Hematopoietic multipotent progenitor cell (in vitro differentiated cells): ENCODE measurements at regions not wholly inside any gene's neighbourhood (a gene's known extent, or its start where the extent isn't known, plus 50 kb on each side); places are given as distances from the start of the nearest gene placed in this dataset.
"Not testable (repeated sequence)": the region's sequence is repeated elsewhere in the genome, so short reads cannot be mapped to it uniquely, and the experiment has no call there.

Experiments
- DNase-seq, 3 donors: peaks; one replicate each; pipeline ENCODE4 v3.0.0-alpha.2; 2011 to 2015; ENCODE audit warnings: low read depth in 2 of 3, low spot score in 2 of 3

DNA sequence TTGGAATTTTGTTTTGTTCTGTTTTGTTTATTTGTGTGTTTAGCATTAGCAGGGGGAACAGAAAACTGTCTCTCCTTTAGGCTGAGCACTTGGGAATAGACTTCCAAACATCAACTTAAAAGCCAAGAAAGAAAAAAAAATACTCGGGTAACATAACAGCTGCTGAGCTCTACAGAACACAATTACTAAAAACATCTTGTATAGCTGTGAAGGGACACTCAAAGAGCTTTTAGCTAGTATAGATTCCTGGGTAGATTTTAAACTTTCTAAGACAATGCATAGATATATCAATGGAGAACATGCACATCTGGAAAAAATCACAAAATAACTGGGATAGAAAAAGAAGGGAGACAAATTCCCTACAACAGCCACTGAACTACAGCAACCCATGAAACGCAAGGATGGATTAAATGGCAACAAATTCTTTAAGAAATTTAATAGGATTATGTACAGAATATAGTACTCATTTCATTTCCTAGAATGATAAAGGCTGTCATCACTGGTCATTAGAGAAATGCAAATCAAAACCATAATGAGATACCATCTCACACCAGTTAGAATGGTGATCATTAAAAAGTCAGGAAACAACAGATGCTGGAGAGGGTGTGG is 174.3 kb upstream of the KRR1 start:
- no peak for DNase-seq

GRCh38 chr12:75684678-75685616 is 173.5 kb upstream of the KRR1 start:
- no peak for DNase-seq

- DNase-seq: not testable (repeated sequence)
These were observed 172.7 kb upstream of the KRR1 start for GRCh38 chr12:75683995-75684586.

DNA sequence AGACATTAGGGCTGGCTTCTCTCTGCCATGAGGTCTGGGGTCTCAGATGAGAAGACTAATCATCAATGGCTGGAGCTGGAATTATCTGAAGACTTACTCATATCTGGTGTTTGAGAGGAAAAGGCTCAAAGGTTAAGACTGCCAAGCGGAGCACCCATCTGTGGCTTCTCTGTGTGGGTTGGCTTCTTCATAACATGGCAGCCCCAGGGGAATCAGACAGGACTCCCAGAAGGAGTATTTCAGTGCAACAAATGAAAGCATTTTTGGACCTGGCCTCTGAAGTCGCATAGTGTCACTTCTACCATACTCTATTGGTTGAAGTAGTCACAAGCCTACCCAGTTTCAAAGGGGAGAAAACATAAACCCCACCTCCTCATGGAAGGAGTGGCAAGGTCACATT is 171.8 kb upstream of the KRR1 start:
- DNase-seq: no peak

GRCh38 chr12:75677522-75677921 is 166.1 kb upstream of the KRR1 start:
- no peak for DNase-seq

DNA sequence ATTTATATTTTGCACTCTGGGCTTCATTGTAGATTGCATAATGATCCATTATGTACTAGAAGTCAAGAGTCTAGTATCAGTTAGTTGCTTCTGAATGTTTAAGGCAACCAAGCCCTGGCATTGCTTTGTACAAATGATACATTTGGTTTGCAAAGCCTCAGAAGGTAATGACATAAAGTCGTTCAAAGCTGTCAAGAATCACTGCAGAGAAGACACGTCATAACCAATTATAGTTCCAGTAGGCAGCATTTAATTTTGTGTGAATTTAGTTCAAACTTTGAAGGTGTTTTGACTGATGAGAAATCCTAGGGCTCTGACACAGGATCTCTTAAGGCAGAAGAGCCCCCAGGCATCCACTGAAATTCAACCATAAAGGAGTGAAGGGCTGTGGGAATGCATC is 163.0 kb upstream of the KRR1 start:
- no peak for DNase-seq

DNA sequence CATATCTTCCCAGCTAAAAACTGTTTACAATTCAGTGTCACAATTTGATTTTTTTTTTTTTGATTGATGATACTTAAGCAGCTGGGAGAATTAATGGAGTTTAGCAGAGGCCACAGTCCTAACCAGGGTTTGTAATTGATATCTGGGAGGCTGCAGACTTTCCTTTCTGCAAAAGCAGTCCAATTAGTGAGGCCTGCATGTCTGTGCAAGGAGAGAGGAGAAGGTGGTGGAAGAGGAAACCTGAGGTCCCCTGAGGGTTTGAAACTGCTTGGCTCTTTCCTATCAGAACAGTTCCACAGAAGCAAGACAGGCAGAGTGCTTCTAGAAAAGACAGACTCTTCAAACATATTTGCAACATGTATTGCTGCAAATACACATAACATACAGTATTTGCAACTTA is 160.8 kb upstream of the KRR1 start:
- DNase-seq: no peak

GRCh38 chr12:75670216-75670615 is 158.8 kb upstream of the KRR1 start:
- no peak for DNase-seq

GRCh38 chr12:75666939-75667334 is 155.5 kb upstream of the KRR1 start:
- no peak for DNase-seq

GRCh38 chr12:75666126-75666938 is 154.9 kb upstream of the KRR1 start:
- no peak for DNase-seq

- DNase-seq: no peak
These were observed 153.8 kb upstream of the KRR1 start for GRCh38 chr12:75665216-75665615.

GRCh38 chr12:75662511-75663159 is 151.2 kb upstream of the KRR1 start:
- no peak for DNase-seq

DNA sequence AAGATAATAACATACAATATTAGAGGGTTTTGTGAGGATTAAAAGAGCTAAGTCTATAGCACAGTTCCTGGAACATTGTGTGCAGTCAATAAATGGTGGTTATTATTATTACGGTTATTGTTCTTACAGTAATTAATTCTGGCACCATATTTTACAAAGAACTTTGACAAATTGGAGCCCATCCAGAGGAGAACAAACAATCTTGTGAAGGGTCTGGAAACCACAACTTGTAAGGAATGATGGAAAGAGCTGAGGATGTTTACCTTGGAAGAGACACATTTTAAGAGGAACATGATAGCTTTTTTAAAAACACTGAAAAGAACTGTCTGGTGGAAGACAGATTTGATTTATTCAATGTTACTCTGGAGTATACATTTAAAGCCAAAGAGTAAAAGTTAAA is 150.5 kb upstream of the KRR1 start:
- DNase-seq: no peak

- DNase-seq: no peak
These were observed 149.5 kb upstream of the KRR1 start for GRCh38 chr12:75660805-75661404.

- no peak for DNase-seq
These were observed 148.7 kb upstream of the KRR1 start for GRCh38 chr12:75660107-75660530.

- no peak for DNase-seq
These were observed 147.8 kb upstream of the KRR1 start for GRCh38 chr12:75658901-75659823.

DNA sequence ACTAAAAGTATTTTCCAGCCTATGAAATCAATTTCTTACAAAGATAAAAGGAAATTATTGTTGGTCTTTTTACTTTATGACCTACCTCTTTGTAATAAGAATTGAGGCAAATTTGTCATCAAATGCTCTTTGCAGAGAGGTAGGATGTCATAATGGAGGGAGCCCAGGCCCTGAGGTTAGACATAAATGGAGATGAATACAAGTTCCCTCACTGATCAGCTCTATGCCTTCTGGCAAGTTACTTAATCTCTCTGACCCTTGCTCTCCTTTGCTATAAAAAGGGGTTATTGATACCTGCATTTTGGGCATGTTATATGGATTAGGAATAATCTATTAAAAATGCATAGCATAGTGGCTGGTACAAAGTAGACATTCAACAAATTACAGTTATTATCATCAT is 146.9 kb upstream of the KRR1 start:
- no peak for DNase-seq

- DNase-seq: no peak
These were observed 146.4 kb upstream of the KRR1 start for GRCh38 chr12:75657831-75658230.

DNA sequence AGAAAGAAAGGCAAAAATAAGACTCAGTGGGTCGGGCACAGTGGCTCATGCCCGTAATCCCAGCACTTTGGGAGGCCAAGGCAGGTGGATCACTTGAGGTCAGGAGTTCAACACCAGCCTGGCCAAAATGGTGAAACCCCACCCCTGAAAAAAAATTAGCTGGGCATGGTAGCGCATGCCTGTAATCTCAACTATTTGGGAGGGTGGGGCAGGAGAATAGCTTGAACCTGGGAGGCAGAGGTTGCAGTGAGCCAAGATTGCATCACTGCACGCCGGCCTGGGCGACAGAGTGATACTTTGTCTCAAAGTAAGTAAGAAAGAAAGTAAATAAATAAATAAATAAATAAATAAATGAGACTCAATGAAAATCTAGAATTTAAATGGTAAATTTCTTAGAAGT is 145.9 kb upstream of the KRR1 start:
- DNase-seq: not testable (repeated sequence)
